ENCODE measurements at regions not wholly inside any gene's neighbourhood (a gene's known extent, or its start where the extent isn't known, plus 50 kb on each side); places are given as distances from the start of the nearest gene placed in this dataset.
"Not testable (repeated sequence)": the region's sequence is repeated elsewhere in the genome, so short reads cannot be mapped to it uniquely, and the experiment has no call there.

GRCh38 chr14:27727251-27727770 is 1039.3 kb upstream of the FOXG1 start:
- no peak overlapping the region for H3K4me3 Mint-ChIP-seq
- no peaks in the 10 kb centered on the region for H3K36me3 Mint-ChIP-seq (ENCODE audit: low read depth)
- H3K27ac Mint-ChIP-seq: no peak overlapping the region
- no peak for DNase-seq (ENCODE audit: low spot score)
- H3K27me3 Mint-ChIP-seq (ENCODE audit: low read depth): no peaks in the 10 kb centered on the region
- H3K4me1 Mint-ChIP-seq (ENCODE audit: low read depth): no peaks in the 10 kb centered on the region
- peaks cover 37% of the 10 kb centered on the region for H3K9me3 Mint-ChIP-seq

- Mint-ChIP-seq H3K9me3 (peaks cover 31% of the 10 kb centered on the region), H3K4me1 (ENCODE audit: low read depth) (no peaks in the 10 kb centered on the region), H3K27me3 (ENCODE audit: low read depth) (no peaks in the 10 kb centered on the region), H3K27ac (no peak overlapping the region), H3K4me3 (no peak overlapping the region), H3K36me3 (ENCODE audit: low read depth) (no peaks in the 10 kb centered on the region)
- DNase-seq (ENCODE audit: low spot score): no peak
Observed at GRCh38 chr14:27730204-27730603, 1036.4 kb upstream of the FOXG1 start.

- H3K4me1 Mint-ChIP-seq (ENCODE audit: low read depth): no peaks in the 10 kb centered on the region
- no peak overlapping the region for H3K27ac Mint-ChIP-seq
- peaks cover 50% of the 10 kb centered on the region for H3K9me3 Mint-ChIP-seq
- no peaks in the 10 kb centered on the region for H3K36me3 Mint-ChIP-seq (ENCODE audit: low read depth)
- H3K27me3 Mint-ChIP-seq (ENCODE audit: low read depth): no peaks in the 10 kb centered on the region
- no peak for DNase-seq (ENCODE audit: low spot score)
- H3K4me3 Mint-ChIP-seq: no peak overlapping the region
Observed at GRCh38 chr14:27739657-27740156, 1026.9 kb upstream of the FOXG1 start.

GRCh38 chr14:27750114-27750513 is 1016.5 kb upstream of the FOXG1 start:
- H3K27me3 Mint-ChIP-seq (ENCODE audit: low read depth): no peaks in the 10 kb centered on the region
- peaks cover 32% of the 10 kb centered on the region for H3K9me3 Mint-ChIP-seq
- no peak overlapping the region for H3K27ac Mint-ChIP-seq
- H3K4me1 Mint-ChIP-seq (ENCODE audit: low read depth): no peaks in the 10 kb centered on the region
- no peaks in the 10 kb centered on the region for H3K36me3 Mint-ChIP-seq (ENCODE audit: low read depth)
- DNase-seq (ENCODE audit: low spot score): no peak
- H3K4me3 Mint-ChIP-seq: no peak overlapping the region

GRCh38 chr14:27757642-27758041 is 1008.9 kb upstream of the FOXG1 start:
- H3K36me3 Mint-ChIP-seq (ENCODE audit: low read depth); H3K27ac Mint-ChIP-seq; H3K4me1 Mint-ChIP-seq (ENCODE audit: low read depth); H3K27me3 Mint-ChIP-seq (ENCODE audit: low read depth); H3K4me3 Mint-ChIP-seq; DNase-seq (ENCODE audit: low spot score): not testable (repeated sequence)
- peaks cover 33% of the 10 kb centered on the region for H3K9me3 Mint-ChIP-seq

- DNase-seq (ENCODE audit: low spot score); H3K27me3 Mint-ChIP-seq (ENCODE audit: low read depth); H3K4me3 Mint-ChIP-seq; H3K36me3 Mint-ChIP-seq (ENCODE audit: low read depth); H3K4me1 Mint-ChIP-seq (ENCODE audit: low read depth); H3K27ac Mint-ChIP-seq: not testable (repeated sequence)
- peaks cover 49% of the 10 kb centered on the region for H3K9me3 Mint-ChIP-seq
Observed at GRCh38 chr14:27760367-27760766, 1006.2 kb upstream of the FOXG1 start.

GRCh38 chr14:27799066-27800028 is 967.2 kb upstream of the FOXG1 start:
- not testable (repeated sequence) for H3K4me1 Mint-ChIP-seq (ENCODE audit: low read depth); H3K4me3 Mint-ChIP-seq; H3K27ac Mint-ChIP-seq; DNase-seq (ENCODE audit: low spot score); H3K36me3 Mint-ChIP-seq (ENCODE audit: low read depth); H3K27me3 Mint-ChIP-seq (ENCODE audit: low read depth)
- H3K9me3 Mint-ChIP-seq: peaks cover 52% of the 10 kb centered on the region

- H3K27ac Mint-ChIP-seq; H3K36me3 Mint-ChIP-seq (ENCODE audit: low read depth); H3K4me3 Mint-ChIP-seq; H3K4me1 Mint-ChIP-seq (ENCODE audit: low read depth); DNase-seq (ENCODE audit: low spot score); H3K27me3 Mint-ChIP-seq (ENCODE audit: low read depth): not testable (repeated sequence)
- peaks cover 30% of the 10 kb centered on the region for H3K9me3 Mint-ChIP-seq
Observed at GRCh38 chr14:27817746-27818430, 948.7 kb upstream of the FOXG1 start.

GRCh38 chr14:27826149-27826548 is 940.4 kb upstream of the FOXG1 start:
- not testable (repeated sequence) for H3K4me3 Mint-ChIP-seq; H3K27ac Mint-ChIP-seq; H3K4me1 Mint-ChIP-seq (ENCODE audit: low read depth); H3K27me3 Mint-ChIP-seq (ENCODE audit: low read depth); DNase-seq (ENCODE audit: low spot score); H3K36me3 Mint-ChIP-seq (ENCODE audit: low read depth)
- peaks cover 44% of the 10 kb centered on the region for H3K9me3 Mint-ChIP-seq

- H3K36me3 Mint-ChIP-seq (ENCODE audit: low read depth): not testable (repeated sequence)
Observed at GRCh38 chr14:27831978-27832377, 934.6 kb upstream of the FOXG1 start.

GRCh38 chr14:27833001-27833400 is 933.6 kb upstream of the FOXG1 start:
- not testable (repeated sequence) for H3K27ac Mint-ChIP-seq; H3K27me3 Mint-ChIP-seq (ENCODE audit: low read depth); H3K4me3 Mint-ChIP-seq; H3K4me1 Mint-ChIP-seq (ENCODE audit: low read depth); H3K36me3 Mint-ChIP-seq (ENCODE audit: low read depth); DNase-seq (ENCODE audit: low spot score)
- peaks cover 27% of the 10 kb centered on the region for H3K9me3 Mint-ChIP-seq

More at GRCh38 chr14:27831978-27832377, 934.6 kb upstream of the FOXG1 start:
- peaks cover 27% of the 10 kb centered on the region for H3K9me3 Mint-ChIP-seq
- H3K4me3 Mint-ChIP-seq; DNase-seq (ENCODE audit: low spot score); H3K27me3 Mint-ChIP-seq (ENCODE audit: low read depth); H3K4me1 Mint-ChIP-seq (ENCODE audit: low read depth); H3K27ac Mint-ChIP-seq: not testable (repeated sequence)

GRCh38 chr14:27836386-27836785 is 930.2 kb upstream of the FOXG1 start:
- Mint-ChIP-seq H3K27ac (no peak overlapping the region), H3K36me3 (ENCODE audit: low read depth) (no peaks in the 10 kb centered on the region)

GRCh38 chr14:27845241-27845850 is 921.2 kb upstream of the FOXG1 start:
- DNase-seq (ENCODE audit: low spot score): no peak
- peaks cover 64% of the 10 kb centered on the region for H3K9me3 Mint-ChIP-seq
- no peaks in the 10 kb centered on the region for H3K27me3 Mint-ChIP-seq (ENCODE audit: low read depth)
- no peak overlapping the region for H3K4me3 Mint-ChIP-seq
- H3K36me3 Mint-ChIP-seq (ENCODE audit: low read depth): no peaks in the 10 kb centered on the region
- no peak overlapping the region for H3K27ac Mint-ChIP-seq
- H3K4me1 Mint-ChIP-seq (ENCODE audit: low read depth): no peaks in the 10 kb centered on the region

More at GRCh38 chr14:27836386-27836785, 930.2 kb upstream of the FOXG1 start:
- Mint-ChIP-seq H3K4me1 (ENCODE audit: low read depth) (no peaks in the 10 kb centered on the region), H3K4me3 (no peak overlapping the region), H3K27me3 (ENCODE audit: low read depth) (no peaks in the 10 kb centered on the region), H3K9me3 (peaks cover 20% of the 10 kb centered on the region)
- no peak for DNase-seq (ENCODE audit: low spot score)

GRCh38 chr14:27845902-27846301 is 920.7 kb upstream of the FOXG1 start:
- Mint-ChIP-seq H3K36me3 (ENCODE audit: low read depth) (no peaks in the 10 kb centered on the region), H3K27ac (no peak overlapping the region), H3K4me1 (ENCODE audit: low read depth) (no peaks in the 10 kb centered on the region), H3K4me3 (no peak overlapping the region), H3K9me3 (peaks cover 65% of the 10 kb centered on the region), H3K27me3 (ENCODE audit: low read depth) (no peaks in the 10 kb centered on the region)
- DNase-seq (ENCODE audit: low spot score): no peak
